ENCODE measurements at regions not wholly inside any gene's neighbourhood (a gene's known extent, or its start where the extent isn't known, plus 50 kb on each side); places are given as distances from the start of the nearest gene placed in this dataset.
"Not testable (repeated sequence)": the region's sequence is repeated elsewhere in the genome, so short reads cannot be mapped to it uniquely, and the experiment has no call there.

DNA sequence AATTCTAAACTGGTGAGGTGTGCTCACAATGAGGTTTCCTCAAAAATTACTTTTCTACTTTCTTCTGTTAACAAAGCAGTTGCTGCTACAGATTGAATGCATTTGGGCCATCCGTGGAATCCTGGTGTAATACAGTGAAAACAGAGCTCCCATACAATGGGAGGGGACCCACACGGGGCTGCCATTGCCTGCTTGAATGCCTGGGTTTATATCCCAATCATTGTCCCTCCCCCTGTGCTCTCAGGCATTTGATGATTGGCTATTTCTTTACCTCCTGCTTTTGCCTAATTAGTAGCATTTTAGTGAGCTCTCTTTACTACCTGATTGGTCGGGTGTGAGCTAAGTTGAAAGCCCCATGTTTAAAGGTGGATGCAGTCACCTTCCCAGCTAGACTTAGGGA, 52.9 kb upstream of the CSF1 start:
- not testable (repeated sequence) for TF ChIP-seq POLR2A, CTCF (IDR thresholded peaks at IDR 0.05)
